Panc1 (cell line): ENCODE measurements at regions not wholly inside any gene's neighbourhood (a gene's known extent, or its start where the extent isn't known, plus 50 kb on each side); places are given as distances from the start of the nearest gene placed in this dataset.

Experiments
- ATAC-seq: fragments of 200-7000 bp; cut with Tn5 transposase; 2 replicates; pipeline ENCODE4 v1.9.1; 2020; ENCODE audit warnings: mild to moderate bottlenecking, moderate library complexity
- BruUV-seq: library from RNA; stranded (reverse); fragments of 400-500 nt; replicated peaks from 2 replicates; lab custom pipeline; 2021; lab: Mats Ljungman, UMichigan
- CTCF ChIA-PET: fragments of 300-600 bp; sonication (Branson Sonifier 250); formaldehyde crosslinking; loops from one replicate; lab custom pipeline; 2022; ENCODE audit warnings: antibody characterized with exemption; lab: Charles Lee
- POLR2A ChIA-PET: fragments of 300-600 bp; sonication (Branson Sonifier 250); formaldehyde crosslinking; loops from one replicate; lab custom pipeline; 2022; ENCODE audit warnings: antibody characterized with exemption; lab: Charles Lee
- DNase-seq: peaks from one replicate; pipeline ENCODE4 v3.0.0-alpha.2; 2010; ENCODE audit warnings: low read depth, low spot score
- H3K27ac ChIP-seq: 2 replicates; pipeline ENCODE4 v1.5.1; 2011; ENCODE audit warnings: mild to moderate bottlenecking, low read length, inconsistent platforms
- H3K27me3 ChIP-seq: fragments of 200-500 bp; sonication (Bioruptor generic); 2 replicates; pipeline ENCODE4 v1.6.0; 2014; ENCODE audit warnings: low read length, inconsistent platforms; ENCODE audit not compliant: control insufficient read depth, insufficient read depth
- H3K36me3 ChIP-seq: fragments of 200-500 bp; sonication (Bioruptor generic); 2 replicates; pipeline ENCODE4 v1.5.1; 2014; ENCODE audit warnings: inconsistent platforms, mild to moderate bottlenecking, low read length, moderate library complexity; ENCODE audit not compliant: control insufficient read depth, insufficient read depth
- H3K4me1 ChIP-seq: 2 replicates; pipeline ENCODE4 v1.5.1; 2011; ENCODE audit warnings: inconsistent platforms, mild to moderate bottlenecking, low read length, moderate library complexity; ENCODE audit not compliant: control insufficient read depth, insufficient read depth
- H3K4me3 ChIP-seq, 2 experiments: 2 replicates each; pipeline ENCODE4 v1.5.1; 2011 to 2012; ENCODE audit warnings: low read depth in 2 of 2, low read length in 2 of 2, mild to moderate bottlenecking in 2 of 2, inconsistent platforms in 1 of 2, moderate library complexity in 1 of 2
- H3K9me3 ChIP-seq: fragments of 200-500 bp; sonication (Bioruptor generic); 2 replicates; pipeline ENCODE4 v1.5.1; 2014; ENCODE audit warnings: low read depth, mild to moderate bottlenecking, inconsistent platforms, low read length, moderate library complexity; ENCODE audit not compliant: control insufficient read depth, insufficient read depth
- CTCF ChIP-seq: fragments of 450-650 bp; IDR thresholded peaks from 2 replicates; pipeline ENCODE4 v1.5.1; 2017; ENCODE audit warnings: mild to moderate bottlenecking
- POLR2AphosphoS5 ChIP-seq: IDR thresholded peaks from 2 replicates; pipeline ENCODE4 v1.6.1; 2012; ENCODE audit warnings: mild to moderate bottlenecking, low read depth, low read length, moderate library complexity
- SIN3A ChIP-seq: IDR thresholded peaks from 2 replicates; pipeline ENCODE4 v1.6.1; 2012; ENCODE audit warnings: low read depth, mild to moderate bottlenecking, low read length, moderate library complexity, borderline replicate concordance; ENCODE audit not compliant: insufficient read depth
- TCF7L2 ChIP-seq: IDR thresholded peaks from 2 replicates; pipeline ENCODE4 v1.6.1; 2011; ENCODE audit warnings: mild to moderate bottlenecking, low read depth, low read length, inconsistent platforms
- in situ Hi-C: cut with HindIII; loops from 2 replicates; pipeline ENCODE4 v1.10.0; 2016; ENCODE audit warnings: low sequenced_read_pairs, low pct_unique_long_range_greater_than_20kb
- intact Hi-C: fragments of 100-400 bp; cut with micrococcal nuclease; formaldehyde crosslinking; loops from one replicate; pipeline ENCODE4 v1.10.0; 2022; ENCODE audit not compliant: unreplicated experiment
- TF ChIP-seq, protein P1 (sequence below), 2 experiments: IDR thresholded peaks; 2 replicates each; pipeline ENCODE4 v1.6.1; 2011 to 2012; ENCODE audit warnings: low read depth in 2 of 2, control low read depth in 1 of 2, low read length in 1 of 2, mild to moderate bottlenecking in 1 of 2, moderate library complexity in 1 of 2; ENCODE audit not compliant: insufficient read depth in 1 of 2

DNA sequence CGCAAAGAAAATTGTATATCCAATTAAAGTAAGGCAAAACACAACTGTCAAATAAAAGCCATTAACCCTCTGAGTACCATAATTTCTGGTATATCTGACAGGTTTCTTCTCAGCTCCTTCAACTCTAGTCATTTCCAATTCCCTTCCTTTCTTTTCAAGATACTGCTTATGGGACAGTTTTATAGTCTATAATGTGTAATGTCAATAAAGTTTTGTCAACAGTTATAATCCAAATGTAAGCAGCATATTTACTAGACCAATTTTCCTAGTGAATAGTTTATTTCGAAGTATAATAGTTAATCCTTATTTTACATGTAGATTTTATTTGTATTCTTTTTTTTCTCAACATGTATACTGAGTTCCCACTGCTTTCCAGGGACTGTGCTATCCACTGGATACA, 1081.8 kb downstream of the EPHA7 start:
- no peak for DNase-seq

DNA sequence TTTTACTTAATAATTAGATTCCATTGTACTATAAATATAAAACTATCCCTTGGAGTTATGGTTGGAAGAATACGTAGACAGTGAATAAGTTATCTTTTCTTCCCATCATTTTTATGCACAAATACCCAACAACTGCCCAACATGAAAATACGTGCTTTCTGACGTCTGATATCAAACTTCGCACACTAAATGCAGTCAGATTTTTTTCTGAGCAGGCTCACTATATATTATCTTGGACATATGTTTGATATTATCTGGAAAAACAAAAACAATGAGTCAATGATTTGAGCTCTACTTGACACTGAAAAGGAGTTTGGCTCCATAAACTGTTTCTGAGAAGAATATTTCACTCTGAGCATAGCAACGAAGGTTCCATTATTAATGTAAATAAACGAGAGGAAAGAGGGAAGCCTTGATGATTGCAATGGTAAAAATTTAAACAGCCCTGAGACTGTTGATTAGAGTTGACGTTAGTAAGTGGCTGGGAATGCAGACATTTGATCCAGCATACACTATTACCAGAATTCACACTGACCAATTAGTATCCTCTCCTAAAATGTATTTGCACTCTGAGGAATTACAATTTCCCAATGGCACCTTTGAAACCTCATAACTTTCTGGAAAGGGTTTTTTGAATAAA, 1090.0 kb downstream of the EPHA7 start:
- Histone ChIP-seq H3K9me3 (peaks cover 3% of the 10 kb centered on the region; the same call in 1 of the 2 replicates), H3K36me3 (no peaks in the 10 kb centered on the region; the same call in 1 of the 2 replicates), H3K4me1 (no peaks in the 10 kb centered on the region), H3K4me3 (no peak overlapping the region), H3K27ac (no peak overlapping the region), H3K27me3 (no peaks in the 10 kb centered on the region)
- TF ChIP-seq CTCF (no peak), TCF7L2 (no peak), SIN3A (no peak), POLR2AphosphoS5 (no peak)
- TF ChIP-seq, protein P1, sequence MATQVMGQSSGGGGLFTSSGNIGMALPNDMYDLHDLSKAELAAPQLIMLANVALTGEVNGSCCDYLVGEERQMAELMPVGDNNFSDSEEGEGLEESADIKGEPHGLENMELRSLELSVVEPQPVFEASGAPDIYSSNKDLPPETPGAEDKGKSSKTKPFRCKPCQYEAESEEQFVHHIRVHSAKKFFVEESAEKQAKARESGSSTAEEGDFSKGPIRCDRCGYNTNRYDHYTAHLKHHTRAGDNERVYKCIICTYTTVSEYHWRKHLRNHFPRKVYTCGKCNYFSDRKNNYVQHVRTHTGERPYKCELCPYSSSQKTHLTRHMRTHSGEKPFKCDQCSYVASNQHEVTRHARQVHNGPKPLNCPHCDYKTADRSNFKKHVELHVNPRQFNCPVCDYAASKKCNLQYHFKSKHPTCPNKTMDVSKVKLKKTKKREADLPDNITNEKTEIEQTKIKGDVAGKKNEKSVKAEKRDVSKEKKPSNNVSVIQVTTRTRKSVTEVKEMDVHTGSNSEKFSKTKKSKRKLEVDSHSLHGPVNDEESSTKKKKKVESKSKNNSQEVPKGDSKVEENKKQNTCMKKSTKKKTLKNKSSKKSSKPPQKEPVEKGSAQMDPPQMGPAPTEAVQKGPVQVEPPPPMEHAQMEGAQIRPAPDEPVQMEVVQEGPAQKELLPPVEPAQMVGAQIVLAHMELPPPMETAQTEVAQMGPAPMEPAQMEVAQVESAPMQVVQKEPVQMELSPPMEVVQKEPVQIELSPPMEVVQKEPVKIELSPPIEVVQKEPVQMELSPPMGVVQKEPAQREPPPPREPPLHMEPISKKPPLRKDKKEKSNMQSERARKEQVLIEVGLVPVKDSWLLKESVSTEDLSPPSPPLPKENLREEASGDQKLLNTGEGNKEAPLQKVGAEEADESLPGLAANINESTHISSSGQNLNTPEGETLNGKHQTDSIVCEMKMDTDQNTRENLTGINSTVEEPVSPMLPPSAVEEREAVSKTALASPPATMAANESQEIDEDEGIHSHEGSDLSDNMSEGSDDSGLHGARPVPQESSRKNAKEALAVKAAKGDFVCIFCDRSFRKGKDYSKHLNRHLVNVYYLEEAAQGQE (IDR thresholded peaks at IDR 0.05; ENCODE audit: insufficient read depth in 1 of 2, low read depth in 2 of 2, low read length in 1 of 2), result no peak
- DNase-seq (no peak), ATAC-seq (no peak)
- no TSS peak for BruUV-seq
- ChIA-PET CTCF (no interaction called here), POLR2A (no interaction called here)
- intact Hi-C loops, result no loop called here
- in situ Hi-C loops, result no loop called here

More for the DNA sequence above, 1081.8 kb downstream of the EPHA7 start:
- no peaks in the 10 kb centered on the region for H3K27me3 ChIP-seq
- ATAC-seq, result no peak
- no peak overlapping the region for H3K27ac ChIP-seq
- TF ChIP-seq POLR2AphosphoS5 (no peak), TCF7L2 (no peak), CTCF (no peak), SIN3A (no peak)
- TF ChIP-seq, protein P1 (IDR thresholded peaks at IDR 0.05; ENCODE audit: insufficient read depth in 1 of 2, low read depth in 2 of 2, low read length in 1 of 2), result no peak
- H3K4me3 ChIP-seq, result no peak overlapping the region
- intact Hi-C loops, result no loop called here
- no peaks in the 10 kb centered on the region for H3K4me1 ChIP-seq
- in situ Hi-C loops, result no loop called here
- H3K9me3 ChIP-seq, result no peaks in the 10 kb centered on the region
- no TSS peak for BruUV-seq
- CTCF ChIA-PET, result no interaction called here
- H3K36me3 ChIP-seq, result no peaks in the 10 kb centered on the region
- POLR2A ChIA-PET, result no interaction called here
